Right lobe of liver (tissue), 6 donors: ENCODE measurements at regions not wholly inside any gene's neighbourhood (a gene's known extent, or its start where the extent isn't known, plus 50 kb on each side); places are given as distances from the start of the nearest gene placed in this dataset.

Experiments used
- ATAC-seq, 4 donors: fragments of 200-7000 bp; cut with Tn5 transposase; one replicate each; pipeline ENCODE4 v1.9.1; 2020; ENCODE audit warnings: mild to moderate bottlenecking in 4 of 4, moderate library complexity in 4 of 4
- DNase-seq, 3 donors: peaks; one replicate each; pipeline ENCODE4 v3.0.0-alpha.2; 2020
- H3K27ac ChIP-seq, 3 donors: fragments of 200-600 bp; one replicate each; pipeline ENCODE4 v1.8.0; 2022
- H3K27me3 ChIP-seq, 2 donors: fragments of 200-600 bp; one replicate each; pipeline ENCODE4 v1.8.0; 2022
- H3K36me3 ChIP-seq, 4 donors: fragments of 200-600 bp; sonication (generic) in 1 of 4; one replicate each; pipeline versions ENCODE4 v1.5.1 to v1.8.0; 2017 to 2022; ENCODE audit warnings: control low read depth in 1 of 4
- H3K4me1 ChIP-seq, 4 donors: fragments of 200-600 bp; sonication (generic) in 1 of 4; one replicate each; pipeline versions ENCODE4 v1.5.1 to v1.8.0; 2017 to 2022; ENCODE audit warnings: control low read depth in 1 of 4
- H3K4me3 ChIP-seq, 3 donors: fragments of 200-600 bp; one replicate each; pipeline ENCODE4 v1.8.0; 2022
- H3K9me3 ChIP-seq, 4 donors: fragments of 200-600 bp; sonication (generic) in 1 of 4; one replicate each; pipeline versions ENCODE4 v1.5.1 to v1.8.0; 2017 to 2022; ENCODE audit warnings: control low read depth in 1 of 4
- CTCF ChIP-seq, 4 donors: fragments of 200-600 bp in 3 of 4; fragments of 450-650 bp in 1 of 4; IDR thresholded peaks; one replicate each; pipeline versions ENCODE4 v1.5.1 to v1.8.0; 2016 to 2022; ENCODE audit warnings: antibody characterized with exemption in 4 of 4, mild to moderate bottlenecking in 2 of 4
- POLR2A ChIP-seq: fragments of 450-650 bp; IDR thresholded peaks from one replicate; pipeline ENCODE4 v1.6.1; 2017; ENCODE audit warnings: antibody characterized with exemption, mild to moderate bottlenecking
- WGBS: methylation state at CpG from one replicate; pipeline ENCODE4 v1.1.6; 2018; ENCODE audit warnings: low coverage, low lambda C conversion rate; ENCODE audit not compliant: insufficient coverage; ENCODE audit errors: missing lambda C conversion rate; 5-methylcytosine and 5-hydroxymethylcytosine counted together
- intact Hi-C, 2 donors: fragments of 100-400 bp; cut with DNase I; formaldehyde crosslinking; loops; one replicate each; pipeline versions ENCODE4 v1.11.2 to v1.14.1; 2022
- donor health status: DM: no; HTN: yes; CAD: no.
- donor health status: DM: no; HTN: no; CAD: no.
- donor health status: DM: no; HTN: no; CAD: no.
- donor health status: DM: no; HTN: yes; CAD: no.
- donor health status: DM: no; HTN: yes; CAD: no.

GRCh38 chr13:34020388-34020787, 202.4 kb downstream of the RFC3 start:
- whole genome bisulfite sequencing: 88% methylated on average over 3 of the region's 3 CpGs
- ATAC-seq (no peak), DNase-seq (no peak)
- intact Hi-C loops: no loop called here
- Histone ChIP-seq H3K4me1 (no peaks in the 10 kb centered on the region), H3K36me3 (no peaks in the 10 kb centered on the region), H3K4me3 (no peak overlapping the region), H3K27ac (no peak overlapping the region), H3K9me3 (peaks cover 0 to 3% (median 0%) of the 10 kb centered on the region in 4 donors), H3K27me3 (no peaks in the 10 kb centered on the region)
- no peak for TF ChIP-seq POLR2A
- TF ChIP-seq CTCF (IDR thresholded peaks at IDR 0.05): no peak

- ATAC-seq: no peak
- TF ChIP-seq CTCF (IDR thresholded peaks at IDR 0.05): no peak
- TF ChIP-seq POLR2A: no peak
- H3K4me1 ChIP-seq: no peaks in the 10 kb centered on the region
- no peak overlapping the region for H3K27ac ChIP-seq
- no peaks in the 10 kb centered on the region for H3K27me3 ChIP-seq
- H3K36me3 ChIP-seq: no peaks in the 10 kb centered on the region
- intact Hi-C loops: no loop called here
- peaks cover 0 to 3% (median 0%) of the 10 kb centered on the region in 4 donors for H3K9me3 ChIP-seq
- no peak for DNase-seq
- H3K4me3 ChIP-seq: no peak overlapping the region
Measured at GRCh38 chr13:34021619-34022018, 203.7 kb downstream of the RFC3 start.

GRCh38 chr13:34025746-34026145, 207.8 kb downstream of the RFC3 start:
- Histone ChIP-seq H3K27ac (no peak overlapping the region), H3K27me3 (no peaks in the 10 kb centered on the region), H3K4me3 (no peak overlapping the region), H3K4me1 (no peaks in the 10 kb centered on the region), H3K9me3 (peaks cover 0 to 3% (median 0%) of the 10 kb centered on the region in 4 donors), H3K36me3 (no peaks in the 10 kb centered on the region)
- intact Hi-C loops: no loop called here
- DNase-seq (no peak), ATAC-seq (no peak)
- 43% methylated on average over 1 of the region's 1 CpG for WGBS
- TF ChIP-seq CTCF (IDR thresholded peaks at IDR 0.05) (no peak), POLR2A (no peak)

- intact Hi-C loops: no loop called here
- no peaks in the 10 kb centered on the region for H3K4me1 ChIP-seq
- H3K27ac ChIP-seq: no peak overlapping the region
- ATAC-seq (no peak), DNase-seq (no peak)
- no peaks in the 10 kb centered on the region for H3K27me3 ChIP-seq
- peaks cover 0 to 3% (median 0%) of the 10 kb centered on the region in 4 donors for H3K9me3 ChIP-seq
- no peak for TF ChIP-seq CTCF (IDR thresholded peaks at IDR 0.05)
- TF ChIP-seq POLR2A: no peak
- no peak overlapping the region for H3K4me3 ChIP-seq
- H3K36me3 ChIP-seq: no peaks in the 10 kb centered on the region
Measured at GRCh38 chr13:34026308-34026707, 208.4 kb downstream of the RFC3 start.
